Midbrain (tissue), 1 donor: ENCODE measurements at regions not wholly inside any gene's neighbourhood (a gene's known extent, or its start where the extent isn't known, plus 50 kb on each side); places are given as distances from the start of the nearest gene placed in this dataset.

ENCODE experiments used
- DNase-seq: peaks from one replicate; lab custom pipeline; 2025; lab: John Stamatoyannopoulos, UW

- no peak for DNase-seq
These were observed 50.2 kb upstream of the AKR1E2 start for GRCh38 chr10:4775808-4776207.

- no peak for DNase-seq
These were observed 53.8 kb upstream of the AKR1E2 start for GRCh38 chr10:4772202-4772570.

- no peak for DNase-seq
These were observed 54.3 kb upstream of the AKR1E2 start for GRCh38 chr10:4771554-4772201.

- DNase-seq, result peak; percentile 11
These were observed 55.0 kb upstream of the AKR1E2 start for GRCh38 chr10:4770801-4771553.

GRCh38 chr10:4768416-4768815 is 57.6 kb upstream of the AKR1E2 start:
- DNase-seq, result no peak

- DNase-seq, result peak; percentile 8
These were observed 58.8 kb upstream of the AKR1E2 start for GRCh38 chr10:4767033-4767814.

GRCh38 chr10:4766454-4766853 is 59.6 kb upstream of the AKR1E2 start:
- no peak for DNase-seq

GRCh38 chr10:4765428-4765827 is 60.6 kb upstream of the AKR1E2 start:
- DNase-seq, result no peak

- no peak for DNase-seq
These were observed 62.0 kb upstream of the AKR1E2 start for GRCh38 chr10:4763960-4764428.

- DNase-seq, result no peak
These were observed 62.5 kb upstream of the AKR1E2 start for GRCh38 chr10:4763513-4763912.

GRCh38 chr10:4758256-4758655 is 67.8 kb upstream of the AKR1E2 start:
- DNase-seq, result no peak

- no peak for DNase-seq
These were observed 70.6 kb upstream of the AKR1E2 start for GRCh38 chr10:4755286-4755989.

- DNase-seq, result no peak
These were observed 71.9 kb upstream of the AKR1E2 start for GRCh38 chr10:4754143-4754542.

GRCh38 chr10:4751211-4751610 is 74.8 kb upstream of the AKR1E2 start:
- no peak for DNase-seq

GRCh38 chr10:4749271-4749574 is 76.8 kb upstream of the AKR1E2 start:
- no peak for DNase-seq

GRCh38 chr10:4748491-4749270 is 77.3 kb upstream of the AKR1E2 start:
- no peak for DNase-seq

- no peak for DNase-seq
These were observed 83.8 kb upstream of the AKR1E2 start for GRCh38 chr10:4742217-4742616.

GRCh38 chr10:4740471-4740870 is 85.5 kb upstream of the AKR1E2 start:
- DNase-seq, result no peak

GRCh38 chr10:4736608-4737007 is 89.4 kb upstream of the AKR1E2 start:
- no peak for DNase-seq

- DNase-seq, result no peak
These were observed 89.8 kb upstream of the AKR1E2 start for GRCh38 chr10:4736183-4736582.

GRCh38 chr10:4733843-4734224 is 92.2 kb upstream of the AKR1E2 start:
- DNase-seq, result no peak
